Heart left ventricle (tissue), 16 donors: ENCODE measurements at regions not wholly inside any gene's neighbourhood (a gene's known extent, or its start where the extent isn't known, plus 50 kb on each side); places are given as distances from the start of the nearest gene placed in this dataset.

Source experiments
- ATAC-seq, 4 donors: fragments of 200-7000 bp; cut with Tn5 transposase; one replicate each; pipeline ENCODE4 v1.9.1; 2020 to 2022; ENCODE audit warnings: moderate library complexity in 4 of 4, mild to moderate bottlenecking in 3 of 4, moderate number of reproducible peaks in 1 of 4
- DNase-seq, 5 donors: peaks; one replicate each; pipeline ENCODE4 v3.0.0-alpha.2; 2020
- H3K27ac ChIP-seq, 12 donors: fragments of 200-600 bp; sonication (generic) in 4 of 12; one replicate each; pipeline versions ENCODE4 v1.5.0 to v1.8.0; 2016 to 2022; ENCODE audit warnings: mild to moderate bottlenecking in 2 of 12
- H3K27me3 ChIP-seq, 9 donors: fragments of 200-600 bp; sonication (generic) in 2 of 9; one replicate each; pipeline versions ENCODE4 v1.5.1 to v1.8.0; 2016 to 2022; ENCODE audit warnings: mild to moderate bottlenecking in 3 of 9
- H3K36me3 ChIP-seq, 9 donors: fragments of 200-600 bp; sonication (generic) in 2 of 9; one replicate each; pipeline versions ENCODE4 v1.5.0 to v1.8.0; 2018 to 2022; ENCODE audit warnings: mild to moderate bottlenecking in 2 of 9
- H3K4me1 ChIP-seq, 12 donors: fragments of 200-600 bp; sonication (generic) in 4 of 12; one replicate each; pipeline versions ENCODE4 v1.5.0 to v1.8.0; 2016 to 2022; ENCODE audit warnings: mild to moderate bottlenecking in 3 of 12
- H3K4me3 ChIP-seq, 12 donors: fragments of 200-600 bp; sonication (generic) in 4 of 12; one replicate each; pipeline versions ENCODE4 v1.5.0 to v1.8.0; 2017 to 2022; ENCODE audit warnings: mild to moderate bottlenecking in 9 of 12, moderate library complexity in 4 of 12
- H3K9me3 ChIP-seq, 12 donors: fragments of 200-600 bp; sonication (generic) in 4 of 12; one replicate each; pipeline versions ENCODE4 v1.5.0 to v1.8.0; 2016 to 2022; ENCODE audit warnings: mild to moderate bottlenecking in 1 of 12
- POLR2A ChIP-seq, 2 donors: fragments of 450-650 bp; IDR thresholded peaks; one replicate each; pipeline ENCODE4 v1.6.1; 2017; ENCODE audit warnings: antibody characterized with exemption in 2 of 2, mild to moderate bottlenecking in 2 of 2, moderate library complexity in 2 of 2
- WGBS, 4 donors: extraction: QIAGEN DNeasy Blood & Tissue Kit in 2 of 4; methylation state at CpG; one replicate each; pipeline versions ENCODE4 v1.1.5 to v1.1.7; 2013 to 2018; 5-methylcytosine and 5-hydroxymethylcytosine counted together
- intact Hi-C, 10 donors: fragments of 100-400 bp; cut with DNase I; formaldehyde crosslinking; loops; one replicate each; pipeline versions ENCODE4 v1.11.1 to v1.14.2; 2022
- TF ChIP-seq, protein P1 (sequence below), 12 donors: fragments of 200-600 bp; sonication (generic) in 4 of 12; IDR thresholded peaks; one replicate each; pipeline versions ENCODE4 v1.5.0 to v1.8.0; 2018 to 2022; ENCODE audit warnings: antibody characterized with exemption in 12 of 12, mild to moderate bottlenecking in 5 of 12
- donor health status: ischemic (EF 13 %, LVEDD 7.1; RV severe dilation, severe dysfunction).
- donor health status: healthy with polysubstance abuse.
- donor health status: DM: no; HTN: yes; CAD: no.
- donor health status: DM: no; HTN: no; CAD: no.
- donor health status: ischemic (EF 25% LVEDD 6.9; RV normal size, moderate dysfunction).
- donor health status: ischemic (EF 25% LVEDD 5.7; RV mildly dilated, moderate dysfunction).
- donor health status: healthy.
- donor health status: DM: yes; HTN: yes; CAD: no.
- donor health status: ischemic (EF 35%, LVEDD 5.7; RV mildly dilated, moderate dysfunction).
- donor health status: nonischemic (EF 11% LVEDD 7.7; RV severe dilation, severe dysfunction).
- donor health status: DM: yes; HTN: yes; CAD: no.
- donor health status: PGD.
- donor health status: ischemic (EF 29% LVEDD 5.4; RV normal size, mild dysfunction).
- donor health status: nonischemic (EF 23%, LVEDD 6.1; RV moderate dilation, normal function).

DNA sequence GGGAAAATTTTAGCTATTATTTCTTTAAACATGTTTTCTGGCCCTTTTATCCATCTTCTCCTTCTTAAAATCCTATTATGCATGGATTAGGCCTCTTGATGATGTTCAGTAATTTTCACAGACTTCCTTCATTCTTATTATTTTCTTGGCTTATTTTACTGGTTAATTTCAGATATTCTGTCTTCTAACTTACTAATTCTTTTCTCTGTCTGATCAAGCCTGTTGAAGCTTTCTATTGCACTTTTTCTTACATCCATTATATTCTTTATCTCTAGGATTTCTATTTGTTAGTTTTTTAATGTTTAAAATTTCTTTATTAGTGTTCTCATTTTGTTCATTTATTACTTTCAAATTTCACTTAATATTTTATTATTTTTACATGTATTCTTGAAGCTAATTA lies 105.3 kb upstream of the GALNT13 start:
- peaks cover 0 to 69% (median 32%) of the 10 kb centered on the region in 12 donors for H3K9me3 ChIP-seq
- DNase-seq (no peak), ATAC-seq (no peak)
- TF ChIP-seq POLR2A (IDR thresholded peaks at IDR 0.05), result no peak
- TF ChIP-seq, protein P1, sequence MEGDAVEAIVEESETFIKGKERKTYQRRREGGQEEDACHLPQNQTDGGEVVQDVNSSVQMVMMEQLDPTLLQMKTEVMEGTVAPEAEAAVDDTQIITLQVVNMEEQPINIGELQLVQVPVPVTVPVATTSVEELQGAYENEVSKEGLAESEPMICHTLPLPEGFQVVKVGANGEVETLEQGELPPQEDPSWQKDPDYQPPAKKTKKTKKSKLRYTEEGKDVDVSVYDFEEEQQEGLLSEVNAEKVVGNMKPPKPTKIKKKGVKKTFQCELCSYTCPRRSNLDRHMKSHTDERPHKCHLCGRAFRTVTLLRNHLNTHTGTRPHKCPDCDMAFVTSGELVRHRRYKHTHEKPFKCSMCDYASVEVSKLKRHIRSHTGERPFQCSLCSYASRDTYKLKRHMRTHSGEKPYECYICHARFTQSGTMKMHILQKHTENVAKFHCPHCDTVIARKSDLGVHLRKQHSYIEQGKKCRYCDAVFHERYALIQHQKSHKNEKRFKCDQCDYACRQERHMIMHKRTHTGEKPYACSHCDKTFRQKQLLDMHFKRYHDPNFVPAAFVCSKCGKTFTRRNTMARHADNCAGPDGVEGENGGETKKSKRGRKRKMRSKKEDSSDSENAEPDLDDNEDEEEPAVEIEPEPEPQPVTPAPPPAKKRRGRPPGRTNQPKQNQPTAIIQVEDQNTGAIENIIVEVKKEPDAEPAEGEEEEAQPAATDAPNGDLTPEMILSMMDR (IDR thresholded peaks at IDR 0.05), result no peak
- no peak overlapping the region for H3K27ac ChIP-seq
- intact Hi-C loops, result no loop called here
- H3K27me3 ChIP-seq, result no peaks in the 10 kb centered on the region
- H3K4me1 ChIP-seq, result no peaks in the 10 kb centered on the region
- H3K36me3 ChIP-seq, result no peaks in the 10 kb centered on the region
- no peak overlapping the region for H3K4me3 ChIP-seq

DNA sequence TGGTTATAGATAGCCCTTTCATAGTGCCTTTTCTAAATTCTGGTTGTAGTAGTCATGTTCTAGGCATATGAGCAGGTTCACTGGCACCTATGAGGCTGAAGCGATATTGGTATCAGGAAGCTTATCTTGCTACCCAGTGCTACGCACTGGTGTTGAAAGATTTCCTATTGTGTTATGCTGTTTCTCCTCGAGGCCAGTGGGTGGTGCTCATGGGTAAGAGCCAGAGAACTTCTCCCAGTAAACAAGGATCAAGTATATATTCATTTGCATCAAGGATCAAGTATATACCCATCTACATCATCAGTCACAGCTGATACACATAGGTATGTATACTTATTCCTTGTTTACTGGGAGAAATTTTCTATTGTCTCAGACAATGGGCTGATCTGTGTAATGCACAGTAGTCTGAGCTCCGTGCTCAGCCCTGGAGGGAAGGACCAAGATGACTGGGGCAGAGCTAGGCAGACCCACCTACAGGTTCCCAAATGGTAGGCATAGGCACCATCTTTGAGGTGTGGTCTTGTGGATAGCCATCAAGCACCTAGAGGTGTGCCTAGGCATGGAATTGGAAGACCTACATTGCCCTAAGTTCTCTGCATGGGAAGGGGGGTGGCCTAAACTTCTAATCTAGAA lies 101.2 kb upstream of the GALNT13 start:
- H3K9me3 ChIP-seq, result peaks cover 0 to 56% (median 25%) of the 10 kb centered on the region in 12 donors
- H3K36me3 ChIP-seq, result no peaks in the 10 kb centered on the region
- WGBS, 4 donors, result 20 to 34% (median 26%) methylated on average over 4 of the region's 4 CpGs
- H3K27ac ChIP-seq, result no peak overlapping the region
- no peaks in the 10 kb centered on the region for H3K4me1 ChIP-seq
- ATAC-seq (no peak), DNase-seq (no peak)
- TF ChIP-seq, protein P1 (IDR thresholded peaks at IDR 0.05), result no peak
- TF ChIP-seq POLR2A (IDR thresholded peaks at IDR 0.05), result no peak
- intact Hi-C loops, result no loop called here
- H3K27me3 ChIP-seq, result no peaks in the 10 kb centered on the region
- no peak overlapping the region for H3K4me3 ChIP-seq

DNA sequence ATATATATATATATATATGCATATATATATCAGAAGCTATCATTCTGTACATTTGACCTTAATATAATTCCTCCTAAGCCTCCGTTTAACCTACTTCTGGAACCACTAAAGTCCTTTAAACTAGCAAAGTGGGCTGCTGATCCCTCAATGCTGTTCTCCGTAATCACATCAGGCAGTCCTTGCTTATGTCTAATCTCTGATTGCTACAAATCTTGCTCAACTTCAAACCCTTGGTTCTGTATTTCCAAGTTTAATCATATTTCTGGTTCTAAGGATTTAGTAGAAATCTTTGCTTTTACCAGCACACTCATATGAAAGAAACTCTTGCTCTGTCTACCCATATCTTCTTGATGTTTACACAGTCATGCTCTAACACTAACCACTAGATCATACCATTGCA lies 91.5 kb upstream of the GALNT13 start:
- 68 to 79% (median 70%) methylated on average over 2 of the region's 2 CpGs for WGBS, 4 donors
- Histone ChIP-seq H3K4me3 (no peak overlapping the region), H3K9me3 (peaks cover 0 to 4% (median 0%) of the 10 kb centered on the region in 12 donors), H3K4me1 (no peaks in the 10 kb centered on the region), H3K36me3 (no peaks in the 10 kb centered on the region), H3K27ac (no peak overlapping the region), H3K27me3 (no peaks in the 10 kb centered on the region)
- TF ChIP-seq POLR2A (IDR thresholded peaks at IDR 0.05), result no peak
- TF ChIP-seq, protein P1 (IDR thresholded peaks at IDR 0.05), result no peak
- intact Hi-C loops, result no loop called here
- DNase-seq (no peak), ATAC-seq (no peak)

DNA sequence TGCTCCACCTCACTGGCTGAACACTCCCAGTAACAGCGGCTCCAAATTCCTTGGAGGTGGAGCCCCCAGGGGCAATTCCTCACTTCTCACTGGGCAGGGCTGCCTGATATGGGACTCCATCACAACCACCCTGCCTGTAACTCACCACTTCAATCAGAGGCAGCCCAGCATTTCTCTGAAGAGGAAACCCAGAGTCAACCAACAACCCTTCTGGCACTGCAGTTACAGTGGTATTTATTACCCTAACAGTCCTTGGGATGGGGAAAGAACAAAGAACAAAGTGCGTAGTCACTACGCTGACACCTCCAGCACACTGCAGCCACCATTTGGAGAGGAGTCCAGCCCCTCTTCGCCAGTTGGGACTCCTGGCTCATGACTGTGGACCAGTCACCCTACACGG lies 85.7 kb upstream of the GALNT13 start:
- WGBS, 4 donors, result 81 to 89% (median 84%) methylated on average over 5 of the region's 5 CpGs

More for the DNA sequence above, 85.7 kb upstream of the GALNT13 start:
- intact Hi-C loops, result no loop called here
- TF ChIP-seq, protein P1 (IDR thresholded peaks at IDR 0.05), result no peak
- TF ChIP-seq POLR2A (IDR thresholded peaks at IDR 0.05), result no peak
- Histone ChIP-seq H3K27me3 (no peaks in the 10 kb centered on the region), H3K27ac (no peak overlapping the region), H3K9me3 (peaks cover 0 to 14% (median under 1%) of the 10 kb centered on the region in 12 donors), H3K36me3 (no peaks in the 10 kb centered on the region), H3K4me3 (no peak overlapping the region), H3K4me1 (no peaks in the 10 kb centered on the region)
- ATAC-seq (no peak), DNase-seq (no peak)
